ENCODE measurements at regions not wholly inside any gene's neighbourhood (a gene's known extent, or its start where the extent isn't known, plus 50 kb on each side); places are given as distances from the start of the nearest gene placed in this dataset.

DNA sequence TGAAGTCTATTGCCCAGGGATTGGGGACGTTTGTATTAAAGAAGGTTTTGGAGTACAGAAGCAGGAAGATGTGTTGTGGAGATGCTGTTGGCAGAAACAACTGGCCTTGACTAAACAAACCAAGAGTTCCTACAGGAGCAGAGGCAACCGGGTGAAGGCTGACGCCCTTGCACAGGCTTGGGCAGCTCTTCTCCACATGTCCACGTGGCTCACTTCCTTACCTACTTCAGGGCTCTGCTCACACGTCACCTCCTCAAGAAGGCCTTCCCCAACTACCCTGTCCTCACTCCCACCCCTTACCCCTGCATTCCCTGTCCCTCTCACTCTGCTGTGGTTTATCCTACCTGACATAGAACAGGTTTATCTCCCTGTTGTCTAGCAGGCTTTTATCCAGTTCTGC lies 59.9 kb upstream of the JAZF1 start:
- ATAC-seq (ENCODE audit: insufficient read depth, low read depth) (no peak), DNase-seq (no peak)
- Histone ChIP-seq H3K4me3 (ENCODE audit: low read depth in 1 of 2, low read length in 2 of 2) (no peak overlapping the region), H3K4me1 (ENCODE audit: insufficient read depth, low read length) (no peaks in the 10 kb centered on the region), H3K27ac (ENCODE audit: low read length) (no peak overlapping the region), H3K27me3 (ENCODE audit: insufficient read depth, low read length, poor library complexity) (peaks cover 4% of the 10 kb centered on the region), H2AFZ (ENCODE audit: low read depth, low read length) (no peak overlapping the region), H3K79me2 (ENCODE audit: insufficient read depth, low read length) (no peaks in the 10 kb centered on the region), H3K9me3 (ENCODE audit: insufficient read depth, low read length, severe bottlenecking) (no peaks in the 10 kb centered on the region), H3K4me2 (ENCODE audit: insufficient read depth, low read length) (no peak overlapping the region), H3K36me3 (ENCODE audit: insufficient read depth, low read length) (no peaks in the 10 kb centered on the region), H3K9ac (ENCODE audit: low read depth, low read length) (no peak overlapping the region), H4K20me1 (ENCODE audit: insufficient read depth, low read length) (no peaks in the 10 kb centered on the region)
- TF ChIP-seq CTCF (IDR thresholded peaks at IDR 0.05; ENCODE audit: borderline replicate concordance, extremely low read depth, low read length, poor library complexity, severe bottlenecking) (no peak), EZH2 (IDR thresholded peaks at IDR 0.05; ENCODE audit: borderline replicate concordance, low read depth, low read length, severe bottlenecking) (no peak)

DNA sequence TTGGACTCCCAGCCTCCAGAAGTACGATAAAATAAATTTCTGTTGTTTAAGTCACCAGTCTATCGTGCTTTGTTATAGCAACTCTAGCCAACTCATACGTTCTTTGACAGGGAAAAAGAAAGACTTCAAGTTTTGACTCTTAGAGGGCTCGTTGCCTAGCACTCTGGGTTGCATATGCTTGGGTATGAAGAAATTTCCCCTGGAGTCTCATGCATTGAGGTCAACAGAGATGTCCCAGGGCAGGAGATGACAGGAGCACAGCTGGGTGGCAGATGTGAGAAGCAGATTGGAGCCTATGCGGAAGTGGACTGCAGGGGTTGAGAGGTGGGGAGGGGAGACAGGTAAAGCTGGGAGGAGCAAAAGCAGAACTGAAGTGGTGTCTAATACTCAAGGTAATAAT lies 63.3 kb upstream of the JAZF1 start:
- DNase-seq (no peak), ATAC-seq (ENCODE audit: insufficient read depth, low read depth) (no peak)
- Histone ChIP-seq H4K20me1 (ENCODE audit: insufficient read depth, low read length) (no peaks in the 10 kb centered on the region), H3K27me3 (ENCODE audit: insufficient read depth, low read length, poor library complexity) (peaks cover 4% of the 10 kb centered on the region), H2AFZ (ENCODE audit: low read depth, low read length) (no peak overlapping the region), H3K36me3 (ENCODE audit: insufficient read depth, low read length) (no peaks in the 10 kb centered on the region), H3K4me3 (ENCODE audit: low read depth in 1 of 2, low read length in 2 of 2) (no peak overlapping the region), H3K4me1 (ENCODE audit: insufficient read depth, low read length) (no peaks in the 10 kb centered on the region), H3K79me2 (ENCODE audit: insufficient read depth, low read length) (no peaks in the 10 kb centered on the region), H3K9me3 (ENCODE audit: insufficient read depth, low read length, severe bottlenecking) (no peaks in the 10 kb centered on the region), H3K4me2 (ENCODE audit: insufficient read depth, low read length) (no peak overlapping the region), H3K27ac (ENCODE audit: low read length) (no peak overlapping the region), H3K9ac (ENCODE audit: low read depth, low read length) (no peak overlapping the region)
- no peak for TF ChIP-seq CTCF (IDR thresholded peaks at IDR 0.05; ENCODE audit: borderline replicate concordance, extremely low read depth, low read length, poor library complexity, severe bottlenecking)
- no peak for TF ChIP-seq EZH2 (IDR thresholded peaks at IDR 0.05; ENCODE audit: borderline replicate concordance, low read depth, low read length, severe bottlenecking)

- Histone ChIP-seq H3K27me3 (ENCODE audit: insufficient read depth, low read length, poor library complexity) (no peaks in the 10 kb centered on the region), H3K4me3 (ENCODE audit: low read depth in 1 of 2, low read length in 2 of 2) (no peak overlapping the region), H4K20me1 (ENCODE audit: insufficient read depth, low read length) (no peaks in the 10 kb centered on the region), H3K4me2 (ENCODE audit: insufficient read depth, low read length) (no peak overlapping the region), H3K79me2 (ENCODE audit: insufficient read depth, low read length) (no peaks in the 10 kb centered on the region), H2AFZ (ENCODE audit: low read depth, low read length) (no peak overlapping the region), H3K9ac (ENCODE audit: low read depth, low read length) (no peak overlapping the region), H3K9me3 (ENCODE audit: insufficient read depth, low read length, severe bottlenecking) (no peaks in the 10 kb centered on the region), H3K36me3 (ENCODE audit: insufficient read depth, low read length) (no peaks in the 10 kb centered on the region), H3K4me1 (ENCODE audit: insufficient read depth, low read length) (no peaks in the 10 kb centered on the region), H3K27ac (ENCODE audit: low read length) (no peak overlapping the region)
- TF ChIP-seq CTCF (IDR thresholded peaks at IDR 0.05; ENCODE audit: borderline replicate concordance, extremely low read depth, low read length, poor library complexity, severe bottlenecking) (no peak), EZH2 (IDR thresholded peaks at IDR 0.05; ENCODE audit: borderline replicate concordance, low read depth, low read length, severe bottlenecking) (no peak)
- ATAC-seq (ENCODE audit: insufficient read depth, low read depth) (no peak), DNase-seq (no peak)
Observed at GRCh38 chr7:28245123-28245878, 64.7 kb upstream of the JAZF1 start.

All from DND-41 (cell line).